ENCODE measurements at regions not wholly inside any gene's neighbourhood (a gene's known extent, or its start where the extent isn't known, plus 50 kb on each side); places are given as distances from the start of the nearest gene placed in this dataset.

DNA sequence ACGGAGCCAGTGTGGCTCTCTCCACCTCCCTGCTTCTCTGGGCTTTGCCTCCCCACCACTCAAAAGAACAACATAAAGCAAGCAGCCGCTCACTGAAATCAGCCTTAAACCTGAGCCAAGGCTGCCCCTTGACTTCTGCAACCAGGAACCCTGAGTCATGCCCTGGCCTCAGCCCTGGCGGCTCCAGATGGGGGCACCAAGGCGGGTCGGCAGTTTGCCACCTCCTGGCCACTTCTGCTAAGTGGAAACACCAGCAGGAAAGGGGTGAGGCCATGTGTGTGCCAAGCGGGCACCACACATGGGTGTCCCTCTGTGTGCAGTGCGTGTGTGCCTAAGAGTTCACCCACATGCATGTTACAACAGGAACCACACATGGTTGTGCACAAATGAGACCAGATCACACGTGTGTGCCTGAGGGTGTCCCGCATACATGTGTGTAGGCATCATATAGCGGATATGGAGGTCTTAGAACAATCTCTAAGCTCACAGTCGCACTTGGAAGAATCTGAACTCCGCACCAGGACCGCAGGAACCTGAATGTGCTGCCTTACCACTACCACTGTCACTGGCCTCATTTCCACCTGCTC is 221.2 kb downstream of the MN1 start:
- TF ChIP-seq RARB (CRISPR knock-in tag; IDR thresholded peaks at IDR 0.05), result no peak
- no peak for TF ChIP-seq CSDC2 (CRISPR knock-in tag; IDR thresholded peaks at IDR 0.05)
- TF ChIP-seq TOX (CRISPR knock-in tag; IDR thresholded peaks at IDR 0.05; ENCODE audit: borderline replicate concordance), result no peak
- TF ChIP-seq, protein P1, sequence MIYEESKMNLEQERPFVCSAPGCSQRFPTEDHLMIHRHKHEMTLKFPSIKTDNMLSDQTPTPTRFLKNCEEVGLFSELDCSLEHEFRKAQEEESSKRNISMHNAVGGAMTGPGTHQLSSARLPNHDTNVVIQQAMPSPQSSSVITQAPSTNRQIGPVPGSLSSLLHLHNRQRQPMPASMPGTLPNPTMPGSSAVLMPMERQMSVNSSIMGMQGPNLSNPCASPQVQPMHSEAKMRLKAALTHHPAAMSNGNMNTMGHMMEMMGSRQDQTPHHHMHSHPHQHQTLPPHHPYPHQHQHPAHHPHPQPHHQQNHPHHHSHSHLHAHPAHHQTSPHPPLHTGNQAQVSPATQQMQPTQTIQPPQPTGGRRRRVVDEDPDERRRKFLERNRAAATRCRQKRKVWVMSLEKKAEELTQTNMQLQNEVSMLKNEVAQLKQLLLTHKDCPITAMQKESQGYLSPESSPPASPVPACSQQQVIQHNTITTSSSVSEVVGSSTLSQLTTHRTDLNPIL (CRISPR knock-in tag; IDR thresholded peaks at IDR 0.05; ENCODE audit: low read depth), result no peak
- TF ChIP-seq, protein P2, sequence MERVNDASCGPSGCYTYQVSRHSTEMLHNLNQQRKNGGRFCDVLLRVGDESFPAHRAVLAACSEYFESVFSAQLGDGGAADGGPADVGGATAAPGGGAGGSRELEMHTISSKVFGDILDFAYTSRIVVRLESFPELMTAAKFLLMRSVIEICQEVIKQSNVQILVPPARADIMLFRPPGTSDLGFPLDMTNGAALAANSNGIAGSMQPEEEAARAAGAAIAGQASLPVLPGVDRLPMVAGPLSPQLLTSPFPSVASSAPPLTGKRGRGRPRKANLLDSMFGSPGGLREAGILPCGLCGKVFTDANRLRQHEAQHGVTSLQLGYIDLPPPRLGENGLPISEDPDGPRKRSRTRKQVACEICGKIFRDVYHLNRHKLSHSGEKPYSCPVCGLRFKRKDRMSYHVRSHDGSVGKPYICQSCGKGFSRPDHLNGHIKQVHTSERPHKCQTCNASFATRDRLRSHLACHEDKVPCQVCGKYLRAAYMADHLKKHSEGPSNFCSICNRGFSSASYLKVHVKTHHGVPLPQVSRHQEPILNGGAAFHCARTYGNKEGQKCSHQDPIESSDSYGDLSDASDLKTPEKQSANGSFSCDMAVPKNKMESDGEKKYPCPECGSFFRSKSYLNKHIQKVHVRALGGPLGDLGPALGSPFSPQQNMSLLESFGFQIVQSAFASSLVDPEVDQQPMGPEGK (CRISPR knock-in tag; IDR thresholded peaks at IDR 0.05; ENCODE audit: borderline replicate concordance), result no peak
- no peak for TF ChIP-seq ARNTL (CRISPR knock-in tag; IDR thresholded peaks at IDR 0.05; ENCODE audit: borderline replicate concordance, low read depth)
- TF ChIP-seq TCF4 (CRISPR knock-in tag; IDR thresholded peaks at IDR 0.05; ENCODE audit: borderline replicate concordance), result no peak
